NCI-H510A (cell line): ENCODE measurements at regions not wholly inside any gene's neighbourhood (a gene's known extent, or its start where the extent isn't known, plus 50 kb on each side); places are given as distances from the start of the nearest gene placed in this dataset.

Experiments
- DNase-seq: peaks from one replicate; lab custom pipeline; 2025; lab: John Stamatoyannopoulos, UW

- DNase-seq = no peak
These were observed 139.5 kb upstream of the PRDM9 start for GRCh38 chr5:23367874-23368273.

GRCh38 chr5:23353286-23353685 is 154.1 kb upstream of the PRDM9 start:
- no peak for DNase-seq

GRCh38 chr5:23352446-23352845 is 155.0 kb upstream of the PRDM9 start:
- DNase-seq = no peak

GRCh38 chr5:23343121-23343520 is 164.3 kb upstream of the PRDM9 start:
- no peak for DNase-seq

- DNase-seq = no peak
These were observed 174.7 kb upstream of the PRDM9 start for GRCh38 chr5:23332650-23333251.

GRCh38 chr5:23330726-23331125 is 176.7 kb upstream of the PRDM9 start:
- DNase-seq = no peak

GRCh38 chr5:23319901-23320300 is 187.5 kb upstream of the PRDM9 start:
- no peak for DNase-seq

- DNase-seq = no peak
These were observed 188.4 kb upstream of the PRDM9 start for GRCh38 chr5:23318960-23319359.

- no peak for DNase-seq
These were observed 189.2 kb upstream of the PRDM9 start for GRCh38 chr5:23318166-23318565.

GRCh38 chr5:23316060-23316591 is 191.3 kb upstream of the PRDM9 start:
- no peak for DNase-seq

- DNase-seq = no peak
These were observed 192.6 kb upstream of the PRDM9 start for GRCh38 chr5:23314827-23315226.

GRCh38 chr5:23305055-23305454 is 202.4 kb upstream of the PRDM9 start:
- DNase-seq = no peak

GRCh38 chr5:23303836-23304235 is 203.6 kb upstream of the PRDM9 start:
- DNase-seq = no peak

GRCh38 chr5:23303435-23303834 is 204.0 kb upstream of the PRDM9 start:
- no peak for DNase-seq

- DNase-seq = no peak
These were observed 205.0 kb upstream of the PRDM9 start for GRCh38 chr5:23302438-23302837.

GRCh38 chr5:23289162-23289561 is 218.2 kb upstream of the PRDM9 start:
- no peak for DNase-seq

GRCh38 chr5:23284656-23285055 is 222.8 kb upstream of the PRDM9 start:
- DNase-seq = no peak

- DNase-seq = no peak
These were observed 233.2 kb upstream of the PRDM9 start for GRCh38 chr5:23274171-23274570.

GRCh38 chr5:23269981-23270380 is 237.4 kb upstream of the PRDM9 start:
- no peak for DNase-seq

- no peak for DNase-seq
These were observed 239.3 kb upstream of the PRDM9 start for GRCh38 chr5:23268136-23268535.

- DNase-seq = no peak
These were observed 246.8 kb upstream of the PRDM9 start for GRCh38 chr5:23260621-23261020.

- no peak for DNase-seq
These were observed 249.8 kb upstream of the PRDM9 start for GRCh38 chr5:23257656-23258055.

- no peak for DNase-seq
These were observed 253.7 kb upstream of the PRDM9 start for GRCh38 chr5:23253621-23254198.

GRCh38 chr5:23242891-23243290 is 264.5 kb upstream of the PRDM9 start:
- no peak for DNase-seq
